Omental fat pad (tissue), 3 donors: ENCODE measurements at regions not wholly inside any gene's neighbourhood (a gene's known extent, or its start where the extent isn't known, plus 50 kb on each side); places are given as distances from the start of the nearest gene placed in this dataset.

ENCODE experiments used
- ATAC-seq: fragments of 150-250 bp; one replicate; pipeline ENCODE4 v1.9.1; 2016; ENCODE audit warnings: mild to moderate bottlenecking, moderate library complexity; ENCODE audit not compliant: low FRiP score
- DNase-seq: peaks from one replicate; pipeline ENCODE4 v3.0.0-alpha.2; 2019; ENCODE audit warnings: low spot score
- CTCF ChIP-seq, 3 donors: fragments of 450-650 bp; IDR thresholded peaks; one replicate each; pipeline ENCODE4 v1.5.1; 2016 to 2017; ENCODE audit warnings: antibody characterized with exemption in 3 of 3, mild to moderate bottlenecking in 3 of 3, moderate library complexity in 2 of 3

GRCh38 chr14:54177641-54178621, 218.9 kb upstream of the CDKN3 start:
- no peak for TF ChIP-seq CTCF (IDR thresholded peaks at IDR 0.05)

GRCh38 chr14:54182419-54183045, 214.3 kb upstream of the CDKN3 start:
- ATAC-seq (peak; percentile 67), DNase-seq (no peak)
- no peak for TF ChIP-seq CTCF (IDR thresholded peaks at IDR 0.05)

More at GRCh38 chr14:54177641-54178621, 218.9 kb upstream of the CDKN3 start:
- ATAC-seq, result no peak
- no peak for DNase-seq

GRCh38 chr14:54186821-54187763, 209.7 kb upstream of the CDKN3 start:
- no peak for DNase-seq
- ATAC-seq, result no peak
- TF ChIP-seq CTCF (IDR thresholded peaks at IDR 0.05), result no peak

GRCh38 chr14:54188064-54188666, 208.6 kb upstream of the CDKN3 start:
- no peak for TF ChIP-seq CTCF (IDR thresholded peaks at IDR 0.05)
- no peak for DNase-seq
- no peak for ATAC-seq

GRCh38 chr14:54189333-54189732, 207.5 kb upstream of the CDKN3 start:
- ATAC-seq, result no peak
- DNase-seq, result no peak
- TF ChIP-seq CTCF (IDR thresholded peaks at IDR 0.05), result no peak

GRCh38 chr14:54189748-54190354, 207.0 kb upstream of the CDKN3 start:
- ATAC-seq, result no peak
- TF ChIP-seq CTCF (IDR thresholded peaks at IDR 0.05), result no peak
- no peak for DNase-seq
